Right lobe of liver (tissue), 4 donors: ENCODE measurements at regions not wholly inside any gene's neighbourhood (a gene's known extent, or its start where the extent isn't known, plus 50 kb on each side); places are given as distances from the start of the nearest gene placed in this dataset.

Source experiments
- POLR2A ChIP-seq: fragments of 450-650 bp; IDR thresholded peaks from one replicate; pipeline ENCODE4 v1.6.1; 2017; ENCODE audit warnings: antibody characterized with exemption, mild to moderate bottlenecking
- TF ChIP-seq, protein P1 (sequence below), 4 donors: fragments of 200-600 bp in 3 of 4; fragments of 450-650 bp in 1 of 4; IDR thresholded peaks; one replicate each; pipeline versions ENCODE4 v1.5.1 to v1.8.0; 2016 to 2022; ENCODE audit warnings: antibody characterized with exemption in 4 of 4, mild to moderate bottlenecking in 2 of 4
- donor health status: DM: no; HTN: no; CAD: no.
- donor health status: DM: no; HTN: no; CAD: no.
- donor health status: DM: no; HTN: yes; CAD: no.

DNA sequence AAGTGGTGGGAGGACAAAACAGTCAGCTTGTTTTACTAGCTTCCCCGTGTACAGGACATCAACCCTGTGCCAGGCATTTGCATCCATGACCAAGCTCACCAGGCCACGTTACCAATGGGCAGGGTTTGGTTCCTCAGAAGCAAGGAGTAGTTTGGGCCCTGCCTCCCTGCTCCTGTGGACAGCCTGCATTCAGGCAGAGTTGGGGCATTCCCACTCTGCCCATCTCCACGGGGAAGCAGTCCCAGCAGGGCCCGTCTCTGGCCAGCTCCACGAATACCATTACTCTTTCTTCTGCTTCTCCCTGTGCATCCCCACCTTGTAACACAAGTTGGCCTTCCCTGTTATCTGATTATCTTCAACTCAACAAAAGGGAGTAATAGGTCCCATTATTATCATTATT lies 54.0 kb upstream of the RIOK3 start:
- TF ChIP-seq POLR2A, result no peak
- TF ChIP-seq, protein P1, sequence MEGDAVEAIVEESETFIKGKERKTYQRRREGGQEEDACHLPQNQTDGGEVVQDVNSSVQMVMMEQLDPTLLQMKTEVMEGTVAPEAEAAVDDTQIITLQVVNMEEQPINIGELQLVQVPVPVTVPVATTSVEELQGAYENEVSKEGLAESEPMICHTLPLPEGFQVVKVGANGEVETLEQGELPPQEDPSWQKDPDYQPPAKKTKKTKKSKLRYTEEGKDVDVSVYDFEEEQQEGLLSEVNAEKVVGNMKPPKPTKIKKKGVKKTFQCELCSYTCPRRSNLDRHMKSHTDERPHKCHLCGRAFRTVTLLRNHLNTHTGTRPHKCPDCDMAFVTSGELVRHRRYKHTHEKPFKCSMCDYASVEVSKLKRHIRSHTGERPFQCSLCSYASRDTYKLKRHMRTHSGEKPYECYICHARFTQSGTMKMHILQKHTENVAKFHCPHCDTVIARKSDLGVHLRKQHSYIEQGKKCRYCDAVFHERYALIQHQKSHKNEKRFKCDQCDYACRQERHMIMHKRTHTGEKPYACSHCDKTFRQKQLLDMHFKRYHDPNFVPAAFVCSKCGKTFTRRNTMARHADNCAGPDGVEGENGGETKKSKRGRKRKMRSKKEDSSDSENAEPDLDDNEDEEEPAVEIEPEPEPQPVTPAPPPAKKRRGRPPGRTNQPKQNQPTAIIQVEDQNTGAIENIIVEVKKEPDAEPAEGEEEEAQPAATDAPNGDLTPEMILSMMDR (IDR thresholded peaks at IDR 0.05), result no peak
